GM18873 (cell line): ENCODE measurements at regions not wholly inside any gene's neighbourhood (a gene's known extent, or its start where the extent isn't known, plus 50 kb on each side); places are given as distances from the start of the nearest gene placed in this dataset.

Experiments
- ATAC-seq: cut with Tn5 transposase; IDR thresholded peaks from one replicate; pipeline ENCODE4 v1.9.1; 2021; ENCODE audit warnings: mild to moderate bottlenecking, moderate library complexity, moderate number of reproducible peaks; ENCODE audit not compliant: unreplicated experiment, low FRiP score

GRCh38 chr1:81369833-81370232 is 430.9 kb upstream of the ADGRL2 start:
- no peak for ATAC-seq

- ATAC-seq, result no peak
Observed at GRCh38 chr1:81366173-81366572, 434.6 kb upstream of the ADGRL2 start.

- ATAC-seq, result no peak
Observed at GRCh38 chr1:81364088-81364487, 436.6 kb upstream of the ADGRL2 start.

- no peak for ATAC-seq
Observed at GRCh38 chr1:81358151-81358550, 442.6 kb upstream of the ADGRL2 start.

GRCh38 chr1:81351864-81352263 is 448.9 kb upstream of the ADGRL2 start:
- ATAC-seq, result no peak

GRCh38 chr1:81349194-81349965 is 451.4 kb upstream of the ADGRL2 start:
- no peak for ATAC-seq

- ATAC-seq, result no peak
Observed at GRCh38 chr1:81345110-81345509, 455.6 kb upstream of the ADGRL2 start.

- ATAC-seq, result no peak
Observed at GRCh38 chr1:81340239-81340638, 460.5 kb upstream of the ADGRL2 start.

GRCh38 chr1:81337226-81337625 is 463.5 kb upstream of the ADGRL2 start:
- ATAC-seq, result no peak

GRCh38 chr1:81335876-81336275 is 464.9 kb upstream of the ADGRL2 start:
- no peak for ATAC-seq

GRCh38 chr1:81330521-81330920 is 470.2 kb upstream of the ADGRL2 start:
- ATAC-seq, result no peak

- ATAC-seq, result no peak
Observed at GRCh38 chr1:81330111-81330510, 470.6 kb upstream of the ADGRL2 start.

GRCh38 chr1:81329041-81329440 is 471.7 kb upstream of the ADGRL2 start:
- no peak for ATAC-seq

- ATAC-seq, result no peak
Observed at GRCh38 chr1:81327743-81328142, 473.0 kb upstream of the ADGRL2 start.

GRCh38 chr1:81327103-81327710 is 473.5 kb upstream of the ADGRL2 start:
- ATAC-seq, result no peak

- no peak for ATAC-seq
Observed at GRCh38 chr1:81326212-81326611, 474.5 kb upstream of the ADGRL2 start.

- ATAC-seq, result no peak
Observed at GRCh38 chr1:81325397-81325796, 475.3 kb upstream of the ADGRL2 start.

GRCh38 chr1:81323862-81324261 is 476.9 kb upstream of the ADGRL2 start:
- no peak for ATAC-seq

GRCh38 chr1:81317191-81317590 is 483.5 kb upstream of the ADGRL2 start:
- ATAC-seq, result no peak

- no peak for ATAC-seq
Observed at GRCh38 chr1:81314513-81315233, 486.1 kb upstream of the ADGRL2 start.

- no peak for ATAC-seq
Observed at GRCh38 chr1:81313289-81313688, 487.4 kb upstream of the ADGRL2 start.
